GM12873 (cell line): ENCODE measurements at regions not wholly inside any gene's neighbourhood (a gene's known extent, or its start where the extent isn't known, plus 50 kb on each side); places are given as distances from the start of the nearest gene placed in this dataset.

Experiments
- TF ChIP-seq, protein P1 (sequence below): IDR thresholded peaks from 2 replicates; pipeline ENCODE4 v1.5.1; 2012; ENCODE audit warnings: low read depth, mild to moderate bottlenecking, moderate library complexity, low read length, control low read depth; ENCODE audit not compliant: insufficient read depth; ENCODE audit errors: missing control alignments

DNA sequence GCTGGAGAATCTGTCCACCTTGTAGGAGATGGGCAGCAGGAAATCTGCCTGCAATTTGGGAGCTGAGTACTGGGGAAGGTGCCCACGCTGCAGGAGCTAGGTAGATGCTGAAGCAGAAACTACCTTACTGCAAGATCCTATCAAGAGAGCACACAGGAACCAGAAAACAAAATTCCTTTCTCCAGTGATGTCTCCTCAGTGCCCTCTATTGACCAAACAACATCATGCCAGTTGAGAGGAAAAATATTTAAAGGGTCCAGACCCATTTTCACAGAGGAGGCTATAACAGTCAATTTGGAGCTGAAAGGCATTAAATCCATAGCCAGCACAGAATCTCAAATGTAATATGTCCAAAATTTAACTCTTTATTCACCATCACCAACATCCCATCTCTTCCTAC lies 406.8 kb downstream of the SLITRK2 start:
- TF ChIP-seq, protein P1, sequence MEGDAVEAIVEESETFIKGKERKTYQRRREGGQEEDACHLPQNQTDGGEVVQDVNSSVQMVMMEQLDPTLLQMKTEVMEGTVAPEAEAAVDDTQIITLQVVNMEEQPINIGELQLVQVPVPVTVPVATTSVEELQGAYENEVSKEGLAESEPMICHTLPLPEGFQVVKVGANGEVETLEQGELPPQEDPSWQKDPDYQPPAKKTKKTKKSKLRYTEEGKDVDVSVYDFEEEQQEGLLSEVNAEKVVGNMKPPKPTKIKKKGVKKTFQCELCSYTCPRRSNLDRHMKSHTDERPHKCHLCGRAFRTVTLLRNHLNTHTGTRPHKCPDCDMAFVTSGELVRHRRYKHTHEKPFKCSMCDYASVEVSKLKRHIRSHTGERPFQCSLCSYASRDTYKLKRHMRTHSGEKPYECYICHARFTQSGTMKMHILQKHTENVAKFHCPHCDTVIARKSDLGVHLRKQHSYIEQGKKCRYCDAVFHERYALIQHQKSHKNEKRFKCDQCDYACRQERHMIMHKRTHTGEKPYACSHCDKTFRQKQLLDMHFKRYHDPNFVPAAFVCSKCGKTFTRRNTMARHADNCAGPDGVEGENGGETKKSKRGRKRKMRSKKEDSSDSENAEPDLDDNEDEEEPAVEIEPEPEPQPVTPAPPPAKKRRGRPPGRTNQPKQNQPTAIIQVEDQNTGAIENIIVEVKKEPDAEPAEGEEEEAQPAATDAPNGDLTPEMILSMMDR: peak; percentile 35

DNA sequence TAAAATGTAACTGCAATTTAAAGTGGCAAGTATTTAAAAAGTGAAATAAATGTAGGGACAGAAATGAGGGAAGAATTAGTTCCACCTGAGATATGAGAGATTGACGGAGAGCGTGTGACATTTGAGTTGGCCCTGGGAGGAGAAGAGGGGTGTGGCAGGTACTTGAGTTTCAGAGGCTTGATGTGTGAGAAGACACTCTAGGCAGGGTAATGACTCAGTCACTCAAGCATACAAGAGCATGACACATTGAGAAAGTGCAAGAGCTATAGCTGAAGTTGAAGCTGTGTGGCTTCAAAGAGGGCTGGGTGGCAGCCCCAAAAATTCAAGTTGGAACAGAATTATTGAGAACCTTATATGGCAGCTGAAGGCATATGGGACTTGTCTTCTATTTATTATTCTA lies 420.5 kb downstream of the SLITRK2 start:
- TF ChIP-seq, protein P1: no peak

DNA sequence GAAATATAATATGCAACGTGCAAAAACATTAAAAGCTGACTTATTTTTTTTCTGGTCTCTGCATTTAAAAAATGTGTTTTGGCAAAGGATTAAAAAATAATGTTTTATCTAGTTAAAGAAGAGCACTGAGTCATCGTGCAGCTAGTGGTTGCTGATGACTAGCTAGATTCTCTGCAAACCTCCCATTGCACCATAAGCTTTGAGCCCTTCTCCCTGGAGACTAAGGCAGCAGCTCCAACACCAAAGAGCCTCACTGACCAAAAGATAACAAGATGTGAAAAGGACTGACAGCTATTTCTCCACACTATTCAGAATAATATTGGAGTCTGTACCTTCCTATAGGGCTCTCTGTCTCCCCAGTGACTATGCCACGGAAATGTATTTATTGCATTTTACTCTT lies 424.3 kb downstream of the SLITRK2 start:
- TF ChIP-seq, protein P1: no peak

DNA sequence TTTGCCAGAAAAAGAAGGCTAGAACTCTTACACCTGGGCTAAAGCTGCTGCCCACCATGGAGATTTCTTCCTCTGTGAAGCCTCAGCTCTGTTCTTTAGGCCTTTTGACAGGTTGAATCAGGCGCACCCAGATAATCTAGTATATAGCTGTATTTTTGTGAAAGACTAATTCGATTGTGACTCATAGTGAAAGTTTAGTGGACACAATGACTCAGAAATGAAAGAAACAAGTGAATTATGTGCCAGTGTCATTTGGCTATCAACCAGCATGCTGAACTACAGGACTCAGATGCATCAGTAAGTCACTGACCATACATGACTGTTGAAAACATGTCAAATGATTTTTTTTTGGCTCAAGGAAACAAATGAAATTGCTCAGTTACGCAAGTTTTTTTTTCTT lies 425.4 kb downstream of the SLITRK2 start:
- TF ChIP-seq, protein P1: no peak

DNA sequence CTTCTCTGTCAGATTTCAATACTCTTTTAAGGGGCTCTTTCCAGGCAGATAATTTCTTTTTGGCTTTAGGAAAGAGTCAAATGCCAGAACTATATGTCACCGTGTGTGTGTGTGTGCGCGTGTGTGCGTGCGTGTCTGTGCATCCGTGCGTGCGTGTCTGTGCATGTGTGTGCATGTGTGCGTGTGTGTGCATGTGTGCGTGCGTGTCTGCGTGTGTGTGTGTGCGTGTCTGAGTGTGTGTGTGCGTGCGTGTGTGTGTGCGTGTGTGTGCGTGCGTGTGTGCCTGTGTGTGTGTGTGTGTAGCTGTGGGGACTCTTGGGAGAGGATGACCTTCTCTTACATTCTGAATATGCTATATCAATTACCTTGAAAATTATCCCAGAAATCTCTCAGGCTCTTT lies 441.6 kb downstream of the SLITRK2 start:
- TF ChIP-seq, protein P1: no peak

DNA sequence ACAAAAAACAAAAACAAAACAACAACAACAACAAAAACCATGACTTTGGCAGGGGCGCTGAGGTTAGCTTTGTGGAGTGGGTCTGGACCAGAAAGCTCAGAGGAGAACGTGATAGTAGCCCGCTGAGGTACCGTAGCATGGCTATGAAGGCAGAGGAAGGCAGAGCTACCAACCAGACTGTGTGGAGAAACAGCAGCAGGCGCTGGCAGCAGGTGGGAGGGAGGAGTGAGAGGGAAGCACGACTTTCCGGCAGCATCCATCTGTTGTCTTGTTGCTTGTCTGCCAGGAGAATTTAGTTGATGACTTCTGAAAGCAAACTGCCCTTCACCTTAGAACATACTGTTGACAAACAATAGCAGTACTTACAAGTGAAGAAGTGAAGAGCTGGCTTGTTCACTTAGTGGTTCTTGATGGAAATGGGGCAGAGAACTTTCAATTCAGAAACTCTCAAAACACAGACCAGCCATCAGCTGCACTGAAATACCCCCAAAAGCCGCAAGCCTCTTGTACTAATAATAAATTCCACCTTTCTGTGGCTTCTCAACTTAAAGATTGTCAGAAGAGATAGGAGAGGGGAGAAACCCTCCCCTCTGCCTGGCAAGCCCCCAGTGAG lies 447.2 kb downstream of the SLITRK2 start:
- TF ChIP-seq, protein P1: no peak

DNA sequence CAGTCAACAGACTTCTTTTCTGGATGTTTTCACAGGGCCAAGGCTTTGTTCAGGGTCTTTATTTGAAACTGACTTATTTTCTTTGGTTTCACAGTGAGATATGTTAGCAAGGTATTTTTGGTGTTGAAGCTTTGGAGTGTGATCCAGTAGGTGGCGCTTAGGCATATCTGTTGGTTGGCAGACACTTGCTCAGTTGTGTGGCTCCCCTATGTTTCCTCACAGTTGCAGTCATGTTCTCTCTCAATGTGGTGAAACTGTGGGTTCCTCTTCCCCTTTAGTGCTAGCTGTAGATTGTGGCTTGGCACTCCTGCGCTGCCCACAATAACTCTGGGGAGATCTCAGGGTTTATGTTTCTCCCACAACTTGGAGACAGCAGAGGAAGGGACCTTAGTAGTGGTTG lies 460.8 kb downstream of the SLITRK2 start:
- TF ChIP-seq, protein P1: peak; percentile 29
